NCI-H1694 treated with DMSO at 0.1 percent for 48 hours (cell line): ENCODE measurements at regions not wholly inside any gene's neighbourhood (a gene's known extent, or its start where the extent isn't known, plus 50 kb on each side); places are given as distances from the start of the nearest gene placed in this dataset.
"Not testable (repeated sequence)": the region's sequence is repeated elsewhere in the genome, so short reads cannot be mapped to it uniquely, and the experiment has no call there.

Experiments
- DNase-seq: peaks from one replicate; lab custom pipeline; 2025; lab: John Stamatoyannopoulos, UW

GRCh38 chr13:82597747-82598146 is 1284.5 kb downstream of the SLITRK1 start:
- DNase-seq = no peak

GRCh38 chr13:82593239-82593638 is 1289.0 kb downstream of the SLITRK1 start:
- no peak for DNase-seq

GRCh38 chr13:82571653-82572052 is 1310.6 kb downstream of the SLITRK1 start:
- DNase-seq = no peak

GRCh38 chr13:82569581-82569980 is 1312.7 kb downstream of the SLITRK1 start:
- DNase-seq = no peak

- no peak for DNase-seq
Observed at GRCh38 chr13:82566864-82567263, 1315.4 kb downstream of the SLITRK1 start.

GRCh38 chr13:82565201-82565600 is 1317.1 kb downstream of the SLITRK1 start:
- DNase-seq = no peak

GRCh38 chr13:82560889-82561288 is 1321.4 kb downstream of the SLITRK1 start:
- DNase-seq = no peak

- DNase-seq = no peak
Observed at GRCh38 chr13:82522872-82523271, 1359.4 kb downstream of the SLITRK1 start.

- no peak for DNase-seq
Observed at GRCh38 chr13:82506805-82507414, 1375.4 kb downstream of the SLITRK1 start.

GRCh38 chr13:82501834-82502233 is 1380.4 kb downstream of the SLITRK1 start:
- DNase-seq = no peak

GRCh38 chr13:82480415-82480814 is 1401.9 kb downstream of the SLITRK1 start:
- DNase-seq = peak; percentile 4

- no peak for DNase-seq
Observed at GRCh38 chr13:82477436-82477835, 1404.8 kb downstream of the SLITRK1 start.

- DNase-seq = no peak
Observed at GRCh38 chr13:82467626-82468025, 1414.6 kb downstream of the SLITRK1 start.

GRCh38 chr13:82459575-82459974 is 1422.7 kb downstream of the SLITRK1 start:
- DNase-seq = not testable (repeated sequence)

GRCh38 chr13:82458169-82458568 is 1424.1 kb downstream of the SLITRK1 start:
- no peak for DNase-seq

- not testable (repeated sequence) for DNase-seq
Observed at GRCh38 chr13:82457548-82457947, 1424.7 kb downstream of the SLITRK1 start.

GRCh38 chr13:82447416-82448077 is 1434.7 kb downstream of the SLITRK1 start:
- DNase-seq = no peak

GRCh38 chr13:82439159-82439904 is 1442.9 kb downstream of the SLITRK1 start:
- DNase-seq = no peak

GRCh38 chr13:82438320-82438719 is 1444.0 kb downstream of the SLITRK1 start:
- DNase-seq = no peak

GRCh38 chr13:82436099-82436585 is 1446.1 kb downstream of the SLITRK1 start:
- no peak for DNase-seq

- no peak for DNase-seq
Observed at GRCh38 chr13:82432949-82433348, 1449.3 kb downstream of the SLITRK1 start.

- DNase-seq = no peak
Observed at GRCh38 chr13:82412749-82413148, 1469.5 kb downstream of the SLITRK1 start.

- no peak for DNase-seq
Observed at GRCh38 chr13:82407321-82407720, 1475.0 kb downstream of the SLITRK1 start.
